Right renal cortex interstitium (tissue), 3 donors: ENCODE measurements at regions not wholly inside any gene's neighbourhood (a gene's known extent, or its start where the extent isn't known, plus 50 kb on each side); places are given as distances from the start of the nearest gene placed in this dataset.

Experiments
- DNase-seq, 3 donors: peaks; one replicate each; pipeline ENCODE4 v3.0.0-alpha.2; 2013; ENCODE audit warnings: low read depth in 3 of 3, low spot score in 2 of 3

DNA sequence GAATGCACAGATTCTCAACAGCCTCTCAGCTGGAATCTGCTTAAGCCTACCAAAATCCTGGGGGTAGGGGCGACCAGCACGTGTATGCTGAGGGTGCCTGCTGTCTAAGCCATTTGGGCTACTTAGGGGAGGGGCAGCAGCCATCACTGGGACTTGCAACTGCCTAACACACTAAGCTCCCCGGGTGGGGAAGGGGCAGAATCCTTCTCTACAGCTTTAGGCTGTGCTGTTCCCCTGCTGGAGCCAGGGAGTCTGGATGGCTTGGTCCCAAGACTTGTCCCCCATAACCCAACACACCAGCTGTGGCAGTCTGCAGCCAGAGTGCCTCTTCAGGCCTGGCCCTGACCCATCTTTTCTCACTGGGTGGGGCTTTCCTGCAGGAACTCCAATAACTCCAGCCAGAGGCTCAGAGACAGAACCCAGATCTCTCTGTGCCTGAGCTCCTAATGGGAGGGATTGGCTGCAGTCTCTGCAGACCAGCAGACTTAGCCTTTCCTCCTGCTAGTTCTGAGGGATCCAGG lies 305.4 kb upstream of the RND3 start:
- DNase-seq, result no peak

DNA sequence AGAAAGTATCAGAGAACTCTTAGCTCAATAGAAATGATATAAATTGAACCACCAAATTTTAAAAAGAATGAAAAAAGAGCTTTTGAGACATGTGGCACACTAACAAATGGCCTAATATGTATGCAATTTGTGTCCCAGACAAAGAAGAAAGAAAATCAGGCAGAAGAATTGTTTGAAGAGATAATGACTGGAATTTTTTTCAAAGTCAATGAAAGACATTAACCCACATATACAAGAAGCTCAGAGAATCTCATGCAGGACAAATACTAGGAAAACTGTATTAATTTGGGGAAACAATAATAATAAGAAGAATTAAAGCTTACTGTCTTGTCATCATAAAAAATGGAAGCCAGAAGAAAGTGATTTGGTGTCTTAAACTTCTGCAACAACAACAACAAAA lies 304.1 kb upstream of the RND3 start:
- DNase-seq, result no peak

DNA sequence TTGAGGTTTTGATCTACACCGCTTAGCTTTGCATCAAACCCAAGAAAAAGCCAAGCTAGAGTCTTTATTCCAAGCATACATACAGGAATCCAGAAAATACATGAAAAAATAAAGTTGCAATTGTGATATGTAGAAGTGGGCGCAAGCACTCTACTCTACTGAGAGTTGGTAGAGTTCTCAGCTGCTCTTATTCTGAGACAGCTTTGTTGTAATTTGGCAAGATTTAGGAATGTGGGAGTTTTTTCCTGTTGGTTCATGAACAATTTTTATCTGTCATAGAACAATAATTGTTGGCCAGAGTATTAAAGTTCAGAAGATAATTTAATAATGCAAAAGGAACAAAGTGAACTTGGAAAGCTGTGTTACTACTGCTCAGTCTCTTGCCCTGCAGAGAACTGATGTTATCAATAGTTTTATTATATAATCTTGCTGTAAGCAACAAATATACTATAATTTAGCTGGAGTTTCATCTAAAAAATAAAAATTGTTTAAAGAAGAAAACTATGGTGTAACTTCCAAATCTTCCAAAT lies 302.0 kb upstream of the RND3 start:
- no peak for DNase-seq

DNA sequence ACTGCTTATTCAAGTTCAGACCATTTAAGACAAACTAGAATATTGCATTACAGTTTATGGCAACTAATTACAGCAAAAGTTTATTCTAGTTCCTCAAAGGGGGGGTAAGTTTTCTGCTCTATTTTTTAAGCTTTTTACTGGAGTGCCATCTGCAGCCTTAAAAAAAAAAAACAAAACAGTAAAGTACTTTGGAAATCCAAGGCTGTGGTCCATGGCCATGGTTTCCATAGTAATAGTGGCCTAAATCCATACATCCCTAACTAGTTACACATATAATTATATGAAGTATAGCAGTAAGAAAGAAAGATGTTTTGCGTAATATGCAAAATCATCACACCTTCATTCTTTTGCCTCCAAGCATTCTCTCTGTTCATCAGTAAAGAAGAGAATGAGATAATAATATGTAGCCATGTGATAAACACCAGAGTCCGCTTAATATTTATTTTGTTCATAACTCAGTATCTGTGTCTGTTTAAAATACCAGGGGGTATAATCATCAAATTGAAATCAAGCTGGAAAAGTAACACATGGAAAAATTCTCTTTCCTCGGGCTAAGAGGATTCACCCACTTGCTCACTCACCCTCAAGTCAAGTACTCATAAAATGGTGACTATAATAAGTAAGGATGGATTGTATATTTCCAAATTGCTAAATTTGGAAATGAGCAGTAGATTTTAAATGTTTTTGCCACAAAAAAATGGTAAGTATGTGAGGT lies 301.1 kb upstream of the RND3 start:
- no peak for DNase-seq

DNA sequence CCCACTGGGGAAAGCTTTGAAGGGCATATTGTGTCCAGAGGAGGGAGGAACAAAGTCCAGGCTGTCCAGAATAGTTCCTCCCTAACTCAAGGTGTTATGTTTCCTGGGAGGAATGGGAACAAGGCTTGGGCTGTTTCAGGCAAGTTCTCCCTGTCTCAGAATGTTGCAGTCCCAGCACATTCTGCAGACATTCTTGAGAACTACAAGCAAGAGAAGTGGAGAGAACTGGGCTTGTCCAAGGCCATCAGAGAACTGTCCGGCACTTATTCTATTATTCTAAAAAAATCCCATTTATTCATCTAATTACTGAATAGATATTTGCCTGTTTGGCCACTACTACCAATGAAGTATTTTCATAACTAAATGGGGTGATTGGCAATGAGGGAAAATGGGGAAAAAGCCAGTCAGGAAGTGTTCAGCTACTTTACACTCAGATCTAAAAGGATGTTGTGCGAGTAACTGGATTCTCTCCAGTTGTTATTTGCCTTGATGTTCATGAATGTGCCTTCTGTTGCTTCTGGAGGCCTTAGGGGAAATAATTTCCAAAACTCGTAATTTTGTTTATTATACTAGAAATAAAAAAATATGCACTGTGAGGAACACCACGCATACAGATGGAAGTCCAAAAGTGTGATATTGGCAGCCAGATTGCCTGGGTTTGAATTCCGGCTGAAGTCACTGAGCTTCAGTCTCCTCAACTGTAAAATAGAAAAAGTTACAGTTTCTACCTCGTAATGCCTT lies 300.1 kb upstream of the RND3 start:
- DNase-seq, result no peak

DNA sequence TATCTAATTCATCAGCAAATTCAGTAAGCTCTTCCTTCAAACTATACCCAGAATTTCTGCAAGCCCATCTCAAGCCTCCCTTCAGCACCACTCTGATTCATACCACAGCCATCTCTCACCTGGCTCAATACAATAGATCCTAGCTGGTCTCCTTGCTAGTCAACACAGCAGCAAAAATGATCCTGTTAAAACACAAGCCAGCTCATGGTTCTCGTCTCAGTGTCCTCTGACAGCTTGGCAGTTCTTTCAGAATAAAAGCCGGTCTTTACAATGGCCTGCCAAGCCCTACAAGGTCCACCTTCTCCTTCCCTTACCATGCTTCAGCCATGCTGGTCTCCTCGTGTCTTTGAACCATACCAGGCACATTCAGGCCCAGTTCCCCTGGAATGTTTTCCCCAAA lies 296.9 kb upstream of the RND3 start:
- no peak for DNase-seq

DNA sequence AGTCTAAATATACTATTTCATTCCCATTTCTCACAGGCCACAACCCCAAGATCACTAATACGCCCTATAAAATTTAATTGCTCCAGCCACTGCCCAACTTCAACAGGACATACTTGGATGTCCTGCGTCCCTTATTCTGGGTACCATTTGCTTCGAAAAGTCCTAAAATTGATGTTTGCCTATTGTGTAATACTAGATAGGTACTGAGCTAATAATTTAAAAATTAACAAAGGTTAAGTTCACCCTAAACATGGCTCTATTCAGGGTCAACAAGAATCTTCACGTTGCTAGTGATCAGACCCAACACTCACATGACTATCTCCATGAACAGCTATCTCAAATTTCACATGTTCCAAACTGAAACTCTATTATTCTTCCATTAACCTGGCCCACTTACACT lies 296.4 kb upstream of the RND3 start:
- DNase-seq, result no peak

DNA sequence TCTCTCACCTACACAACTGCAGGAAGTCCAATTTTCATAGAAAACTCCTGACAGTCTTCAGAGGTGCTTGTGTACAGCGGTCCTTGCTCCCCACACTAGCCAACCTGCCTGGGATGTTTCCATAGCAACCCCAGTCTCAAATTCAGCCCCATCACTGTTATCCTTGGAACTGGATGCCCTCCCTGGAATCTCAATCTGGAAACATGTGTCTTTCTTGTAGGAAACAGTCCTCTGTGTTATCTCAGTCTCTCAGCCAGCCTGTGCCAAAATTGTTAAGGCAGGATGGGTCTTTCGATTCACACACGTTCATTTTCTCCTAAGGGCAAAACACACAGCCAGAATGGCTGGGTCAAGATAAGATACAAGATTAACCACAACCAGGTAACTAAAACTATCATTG lies 295.5 kb upstream of the RND3 start:
- no peak for DNase-seq

DNA sequence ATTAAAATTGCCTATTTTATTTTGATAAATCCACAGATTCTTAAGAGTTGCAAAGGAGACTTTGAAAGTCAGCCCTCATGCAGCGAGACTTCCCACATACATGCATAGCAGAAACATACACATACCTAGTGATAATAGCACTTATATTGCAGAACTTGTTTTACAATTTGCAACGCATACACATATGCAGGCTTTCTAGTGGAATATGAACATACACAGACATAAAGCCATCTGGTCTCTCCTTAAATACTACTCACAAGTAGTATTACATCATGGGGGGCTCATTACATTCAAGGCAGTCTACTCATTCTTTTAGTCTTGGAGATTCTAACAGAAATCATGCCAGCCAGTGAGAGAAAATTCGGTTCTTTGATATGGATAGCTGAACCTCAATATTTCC lies 295.1 kb upstream of the RND3 start:
- no peak for DNase-seq

DNA sequence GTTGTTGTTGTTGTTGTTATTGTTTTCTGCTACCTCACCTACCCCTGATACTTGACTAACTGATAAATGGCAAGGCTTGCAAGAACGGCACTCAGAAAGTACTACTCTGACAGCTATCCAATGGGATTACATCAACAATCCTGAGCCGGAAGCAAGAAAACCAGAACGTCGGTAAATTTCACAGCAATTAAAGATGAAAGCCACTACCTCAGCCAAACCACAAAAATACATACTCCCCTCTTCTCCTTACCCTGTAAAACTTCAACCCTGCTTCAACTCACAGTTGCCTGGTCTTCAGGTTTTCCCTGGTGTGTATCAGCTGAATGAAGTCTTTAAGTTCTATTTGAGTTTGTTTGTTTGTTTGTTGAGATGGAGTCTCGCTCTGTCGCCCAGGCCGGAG lies 293.7 kb upstream of the RND3 start:
- DNase-seq, result no peak

DNA sequence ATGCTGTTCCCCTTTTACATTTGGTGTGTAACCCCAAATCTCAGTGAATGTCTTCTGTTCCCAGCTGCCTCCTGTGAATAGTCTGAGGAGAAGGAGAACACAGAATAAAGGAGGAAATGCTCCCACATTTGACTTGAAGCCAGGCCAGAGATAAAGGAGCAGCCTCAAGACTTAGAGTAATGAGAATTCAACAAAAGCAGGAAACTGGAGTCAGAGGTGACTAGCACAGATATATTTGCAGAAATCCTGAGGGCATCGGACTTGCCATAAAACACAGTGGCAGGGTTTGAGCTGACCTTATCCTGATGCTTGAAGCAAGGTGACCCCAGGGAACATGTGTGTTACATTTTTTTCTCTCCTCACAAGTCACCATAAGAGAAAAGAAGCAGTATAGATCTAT lies 291.4 kb upstream of the RND3 start:
- no peak for DNase-seq

DNA sequence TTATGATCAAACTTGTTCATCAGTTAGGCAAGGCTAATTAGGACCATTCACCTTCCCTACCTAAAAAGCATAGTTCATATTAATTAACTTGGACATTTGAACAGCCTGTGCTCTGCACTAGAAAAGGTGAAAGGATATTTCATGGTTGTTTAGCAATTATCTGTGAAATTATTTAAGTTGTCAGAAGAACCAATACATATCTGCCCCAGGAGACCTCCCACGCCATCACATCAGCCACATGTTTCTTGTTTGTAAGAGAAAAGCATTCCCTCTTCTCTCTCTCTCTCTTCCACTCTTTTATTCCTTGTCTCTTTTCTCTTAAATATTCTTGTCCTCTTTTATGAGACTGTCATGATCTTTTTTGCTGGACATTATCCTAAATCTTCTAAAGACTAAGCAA lies 282.0 kb upstream of the RND3 start:
- DNase-seq, result no peak

DNA sequence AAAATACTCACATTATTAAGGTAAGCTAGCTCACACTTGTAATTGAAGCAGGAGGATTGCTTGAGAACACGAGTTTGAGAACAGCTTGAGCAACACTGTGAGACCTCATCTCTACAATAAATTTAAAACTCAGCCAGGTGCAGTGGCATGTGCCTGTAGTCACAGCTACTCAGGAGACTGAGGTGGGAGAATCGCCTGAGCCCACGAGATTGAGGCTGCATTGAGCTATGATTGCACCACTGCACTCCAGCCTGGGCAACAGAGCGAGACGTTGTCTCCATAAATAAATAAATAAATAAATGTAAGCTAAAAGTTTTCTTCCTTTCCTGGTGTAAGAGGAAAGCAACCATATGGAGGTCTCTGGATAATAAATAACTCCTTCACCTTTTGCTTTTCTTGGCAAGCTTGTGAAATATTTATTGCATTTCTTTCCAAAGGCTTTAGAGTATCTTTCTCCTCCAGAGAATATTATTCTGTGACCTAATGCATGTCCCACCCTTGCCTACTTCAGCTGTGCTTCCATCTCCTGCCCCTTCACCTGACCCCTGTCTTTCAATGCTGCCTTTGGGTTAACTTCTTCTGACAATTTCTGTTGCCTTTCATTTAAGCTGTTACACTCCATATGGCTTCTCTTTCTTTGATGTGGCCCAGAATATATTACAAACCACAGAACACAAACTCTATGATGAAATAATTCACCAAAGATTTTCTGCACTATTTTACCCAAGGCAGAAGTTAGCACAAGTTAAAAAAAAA lies 280.7 kb upstream of the RND3 start:
- DNase-seq, result peak in 1 of 3 donors; percentile 36

DNA sequence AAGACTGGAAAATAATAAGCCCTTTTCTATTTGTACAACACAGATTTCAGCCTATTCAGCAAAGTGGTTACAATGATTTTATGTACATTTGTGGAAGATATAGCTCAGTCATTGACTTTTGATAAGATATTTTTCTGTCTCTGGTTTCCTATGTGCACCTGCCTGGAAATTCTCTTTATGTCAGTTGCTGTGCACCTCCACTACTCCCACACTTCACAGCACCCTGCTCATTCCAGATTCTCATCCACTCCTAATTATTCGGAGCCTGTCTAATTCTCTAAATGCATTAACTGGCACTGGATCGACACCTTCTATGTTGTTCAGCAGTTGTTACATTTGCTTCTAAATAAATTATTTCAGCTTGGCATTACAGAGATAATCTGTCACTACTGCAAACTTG lies 275.1 kb upstream of the RND3 start:
- DNase-seq, result no peak

DNA sequence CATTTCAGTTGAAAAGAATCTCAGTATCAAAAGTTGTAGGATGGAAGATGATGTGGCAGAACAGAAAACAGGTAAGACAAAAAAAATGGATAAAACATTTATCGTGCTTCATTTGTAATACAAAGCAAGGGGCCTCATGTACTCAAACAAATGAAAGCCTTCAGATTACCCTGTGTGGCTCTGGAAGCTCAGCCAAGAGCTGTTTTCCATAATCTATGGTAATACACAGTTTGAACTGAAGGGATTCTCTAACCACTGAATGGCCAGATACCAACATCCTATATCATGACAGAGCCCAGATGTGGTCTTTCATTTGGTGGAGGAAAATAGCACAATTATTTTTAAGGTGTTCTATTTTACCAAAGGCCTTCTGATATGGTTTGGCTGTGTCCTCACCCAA lies 272.1 kb upstream of the RND3 start:
- DNase-seq, result no peak

DNA sequence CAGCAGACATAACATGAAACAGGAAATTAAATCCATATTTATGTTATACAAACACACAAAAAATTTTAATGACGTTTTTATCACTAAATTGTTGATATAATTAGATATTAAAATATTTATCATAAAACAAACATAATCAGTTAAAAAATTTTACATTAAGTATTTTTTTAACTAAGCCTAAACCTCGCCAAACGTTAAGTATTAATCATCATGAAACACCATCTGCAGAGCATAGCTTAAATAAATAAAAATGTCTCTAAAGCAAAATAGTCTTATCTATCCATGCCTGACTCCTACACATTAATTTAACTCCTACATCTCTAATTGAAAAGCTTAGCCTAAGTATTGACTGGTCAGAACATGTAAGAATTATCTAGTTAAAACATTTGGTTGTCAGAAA lies 271.6 kb upstream of the RND3 start:
- no peak for DNase-seq

DNA sequence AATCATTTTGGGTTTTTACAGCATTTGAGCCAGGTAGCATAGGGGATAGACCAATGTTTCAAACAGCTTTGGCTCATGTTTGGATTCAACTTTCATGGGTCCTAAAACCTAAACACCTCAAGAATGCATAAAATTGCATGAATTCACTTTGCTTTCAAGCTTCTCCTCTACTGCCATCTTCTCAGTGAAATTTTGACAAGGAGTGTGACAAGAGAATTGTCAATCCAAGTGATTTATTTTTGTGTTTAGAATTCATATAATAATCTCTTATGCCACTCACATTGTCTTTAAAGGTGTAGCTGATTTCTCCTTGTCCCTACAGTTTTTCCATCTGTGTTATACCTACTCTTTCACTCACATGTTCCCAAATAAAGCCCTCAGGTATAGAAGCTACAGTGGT lies 264.8 kb upstream of the RND3 start:
- DNase-seq, result no peak

DNA sequence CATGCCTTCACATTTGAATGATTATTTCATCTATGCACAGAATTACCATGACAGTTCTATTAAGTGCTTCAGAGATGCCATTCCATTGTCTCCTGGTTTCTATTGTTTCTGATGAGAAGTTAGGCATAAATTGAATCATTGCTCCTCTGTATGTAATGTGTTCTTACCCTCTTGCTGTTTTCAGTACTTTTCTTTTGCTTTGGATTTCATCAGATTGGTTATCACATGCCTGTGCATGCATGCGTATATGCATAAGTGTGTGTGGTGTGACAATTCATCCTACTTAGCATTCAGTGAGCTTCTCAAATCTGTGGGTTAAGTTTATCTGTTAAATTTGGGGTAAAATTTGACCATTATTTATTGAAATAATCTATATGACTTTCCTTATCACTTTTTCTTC lies 263.3 kb upstream of the RND3 start:
- DNase-seq, result no peak

DNA sequence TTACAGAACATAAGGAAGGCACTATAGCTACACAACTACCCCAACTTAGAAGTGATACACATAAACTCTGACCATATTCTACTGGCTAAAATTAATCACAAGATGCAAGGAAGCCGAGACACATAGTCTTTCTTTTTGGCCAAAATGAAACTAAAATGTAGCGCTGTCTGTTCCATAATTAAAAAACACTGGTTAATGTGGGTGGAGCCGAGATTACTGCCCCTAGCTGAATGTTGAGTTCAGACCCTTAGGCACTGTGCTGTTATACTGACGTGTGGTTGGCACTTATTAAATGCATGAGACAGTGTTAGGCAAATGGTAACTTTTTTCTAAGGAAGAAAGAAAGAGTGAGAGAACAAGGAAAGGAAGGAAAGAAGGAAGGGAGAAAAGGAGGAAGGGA lies 254.6 kb upstream of the RND3 start:
- no peak for DNase-seq

DNA sequence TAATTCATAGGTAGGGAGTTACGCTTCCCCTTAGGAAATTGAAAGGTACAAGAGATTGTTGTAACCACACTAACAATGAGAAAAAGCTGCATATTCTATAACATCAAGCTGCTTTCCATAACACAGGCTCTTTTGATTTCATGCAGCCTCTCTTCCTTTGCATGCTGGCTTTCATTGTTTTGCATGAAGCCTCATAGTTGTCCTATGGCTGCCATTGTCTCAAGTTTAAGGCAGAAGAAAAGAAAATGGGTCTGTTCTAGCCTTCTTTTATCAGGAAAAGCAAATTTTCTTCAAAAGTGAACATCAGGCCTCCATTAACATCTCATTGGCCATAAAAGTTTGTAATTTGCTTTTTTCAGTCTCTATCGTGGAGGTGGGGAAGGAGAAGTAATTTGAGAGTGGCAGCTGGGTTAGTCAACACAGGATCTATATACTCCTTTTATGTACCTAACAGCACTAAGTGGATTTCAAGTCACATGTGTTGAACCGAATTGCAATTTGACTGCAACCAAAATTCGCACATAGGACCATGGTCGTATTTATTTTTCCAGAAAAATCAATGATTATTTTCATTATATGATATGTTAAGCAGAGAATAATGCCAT lies 248.5 kb upstream of the RND3 start:
- DNase-seq, result no peak

DNA sequence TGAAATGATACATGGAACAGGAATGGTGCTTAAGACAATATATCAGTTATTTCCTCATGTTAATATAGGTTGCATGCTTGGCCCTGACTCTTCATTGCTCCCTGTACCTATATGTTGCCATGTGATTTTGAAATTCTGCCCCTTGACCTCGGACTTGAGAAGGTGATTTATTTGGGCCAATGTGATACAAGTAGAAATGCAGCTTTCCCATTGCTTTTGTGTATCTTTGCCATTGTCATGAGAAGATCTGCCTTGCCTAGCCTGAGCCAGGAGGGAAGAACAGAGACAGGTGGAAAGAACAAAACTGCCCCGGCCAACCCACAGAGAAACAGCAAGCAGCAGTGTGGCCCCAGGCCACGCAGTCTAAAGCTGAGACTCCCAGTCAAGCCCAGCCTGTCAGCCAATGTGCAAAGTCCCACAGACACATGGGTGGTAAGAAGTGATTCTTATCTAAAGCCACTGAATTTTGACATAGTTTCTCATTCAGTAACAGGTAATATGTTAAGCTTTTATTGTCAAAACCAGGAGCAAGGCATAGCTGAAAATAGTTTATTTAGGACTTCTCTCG lies 245.7 kb upstream of the RND3 start:
- DNase-seq, result no peak
